ENCODE measurements at regions not wholly inside any gene's neighbourhood (a gene's known extent, or its start where the extent isn't known, plus 50 kb on each side); places are given as distances from the start of the nearest gene placed in this dataset.
"Not testable (repeated sequence)": the region's sequence is repeated elsewhere in the genome, so short reads cannot be mapped to it uniquely, and the experiment has no call there.

- DNase-seq (ENCODE audit: low read depth): no peak
- TF ChIP-seq CTCF (conservative IDR thresholded peaks at IDR 0.05; ENCODE audit: low read depth, low read length): no peak
- H3K4me3 ChIP-seq (ENCODE audit: low read depth, low read length): no peak overlapping the region
Measured at GRCh38 chr20:4465855-4466545, 216.9 kb upstream of the ADRA1D start.

- H3K4me3 ChIP-seq (ENCODE audit: low read depth, low read length): no peak overlapping the region
- no peak for TF ChIP-seq CTCF (conservative IDR thresholded peaks at IDR 0.05; ENCODE audit: low read depth, low read length)
- no peak for DNase-seq (ENCODE audit: low read depth)
Measured at GRCh38 chr20:4465212-4465611, 216.1 kb upstream of the ADRA1D start.

- DNase-seq (ENCODE audit: low read depth); H3K4me3 ChIP-seq (ENCODE audit: low read depth, low read length): not testable (repeated sequence)
Measured at GRCh38 chr20:4462801-4463200, 213.7 kb upstream of the ADRA1D start.

- TF ChIP-seq CTCF (conservative IDR thresholded peaks at IDR 0.05; ENCODE audit: low read depth, low read length): no peak
- no peak for DNase-seq (ENCODE audit: low read depth)
- no peak overlapping the region for H3K4me3 ChIP-seq (ENCODE audit: low read depth, low read length)
Measured at GRCh38 chr20:4459081-4459480, 210.0 kb upstream of the ADRA1D start.

- H3K4me3 ChIP-seq (ENCODE audit: low read depth, low read length): no peak overlapping the region
- no peak for DNase-seq (ENCODE audit: low read depth)
- TF ChIP-seq CTCF (conservative IDR thresholded peaks at IDR 0.05; ENCODE audit: low read depth, low read length): no peak
Measured at GRCh38 chr20:4457566-4458543, 208.8 kb upstream of the ADRA1D start.

GRCh38 chr20:4455996-4456395 lies 206.9 kb upstream of the ADRA1D start:
- no peak for TF ChIP-seq CTCF (conservative IDR thresholded peaks at IDR 0.05; ENCODE audit: low read depth, low read length)
- no peak overlapping the region for H3K4me3 ChIP-seq (ENCODE audit: low read depth, low read length)
- no peak for DNase-seq (ENCODE audit: low read depth)

GRCh38 chr20:4455301-4455701 lies 206.2 kb upstream of the ADRA1D start:
- no peak for DNase-seq (ENCODE audit: low read depth)
- no peak overlapping the region for H3K4me3 ChIP-seq (ENCODE audit: low read depth, low read length)
- no peak for TF ChIP-seq CTCF (conservative IDR thresholded peaks at IDR 0.05; ENCODE audit: low read depth, low read length)
